ENCODE measurements at regions not wholly inside any gene's neighbourhood (a gene's known extent, or its start where the extent isn't known, plus 50 kb on each side); places are given as distances from the start of the nearest gene placed in this dataset.

- no peak overlapping the region for H3K4me3 ChIP-seq (ENCODE audit: low read depth, low read length)
- H3K27me3 ChIP-seq (replicated peaks; ENCODE audit: control insufficient read depth, insufficient read depth, low read length): no peaks in the 10 kb centered on the region
- H3K27me3 Mint-ChIP-seq (ENCODE audit: insufficient read depth, unreplicated experiment): peaks cover 12% of the 10 kb centered on the region
- intact Hi-C loops (cut with micrococcal nuclease; ENCODE audit: unreplicated experiment): no loop called here
- no peak overlapping the region for H3K27ac Mint-ChIP-seq (ENCODE audit: unreplicated experiment)
- ChIA-PET POLR2A (no interaction called here), CTCF (no interaction called here)
- no peaks in the 10 kb centered on the region for H3K9me3 Mint-ChIP-seq (ENCODE audit: unreplicated experiment)
- H3K4me3 Mint-ChIP-seq (ENCODE audit: unreplicated experiment): no peak overlapping the region
- no peaks in the 10 kb centered on the region for H3K36me3 ChIP-seq (ENCODE audit: control insufficient read depth, insufficient read depth, low read length)
- no peaks in the 10 kb centered on the region for H3K4me1 ChIP-seq
- DNase-seq: no peak
- no peaks in the 10 kb centered on the region for H3K9me3 ChIP-seq
- H3K4me1 Mint-ChIP-seq (ENCODE audit: low read depth, unreplicated experiment): peaks cover 5% of the 10 kb centered on the region
- no peaks in the 10 kb centered on the region for H3K36me3 Mint-ChIP-seq (ENCODE audit: insufficient read depth, unreplicated experiment)
- BruUV-seq (replicated peaks): no TSS peak
- no peak for TF ChIP-seq CTCF (IDR thresholded peaks at IDR 0.05; ENCODE audit: insufficient read depth in 1 of 2, low read depth in 1 of 2, low read length in 1 of 2, severe bottlenecking in 1 of 2, unreplicated experiment in 1 of 2)
Observed at GRCh38 chr2:176565641-176566323, 296.5 kb downstream of the MTX2 start.

DNA sequence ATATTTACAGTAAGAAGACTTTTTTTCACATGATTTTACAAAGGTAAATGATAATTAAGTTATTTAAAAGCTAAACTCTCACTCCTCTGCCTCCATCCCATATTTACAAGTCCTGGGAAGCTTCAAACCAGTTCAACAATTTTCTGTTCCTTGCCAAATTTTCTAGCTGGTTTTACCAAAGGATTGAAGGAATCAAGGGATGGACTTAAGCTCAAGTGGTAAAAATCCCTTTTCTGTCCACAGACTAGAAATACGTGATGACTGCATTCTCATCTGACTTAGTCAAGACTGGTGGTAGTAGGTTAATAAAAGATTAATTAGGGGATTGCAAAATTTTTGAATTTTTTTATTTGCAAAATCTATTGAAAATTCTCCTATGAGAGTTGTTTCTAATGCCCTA lies 297.3 kb downstream of the MTX2 start:
- H3K27me3 ChIP-seq (replicated peaks; ENCODE audit: control insufficient read depth, insufficient read depth, low read length): no peaks in the 10 kb centered on the region
- peaks cover 5% of the 10 kb centered on the region for H3K4me1 Mint-ChIP-seq (ENCODE audit: low read depth, unreplicated experiment)
- H3K27ac Mint-ChIP-seq (ENCODE audit: unreplicated experiment): no peak overlapping the region
- POLR2A ChIA-PET: no interaction called here
- no peaks in the 10 kb centered on the region for H3K9me3 ChIP-seq
- no peaks in the 10 kb centered on the region for H3K36me3 ChIP-seq (ENCODE audit: control insufficient read depth, insufficient read depth, low read length)
- intact Hi-C loops (cut with micrococcal nuclease; ENCODE audit: unreplicated experiment): no loop called here
- no peak overlapping the region for H3K4me3 Mint-ChIP-seq (ENCODE audit: unreplicated experiment)
- H3K4me1 ChIP-seq: no peaks in the 10 kb centered on the region
- no peaks in the 10 kb centered on the region for H3K36me3 Mint-ChIP-seq (ENCODE audit: insufficient read depth, unreplicated experiment)
- no peaks in the 10 kb centered on the region for H3K9me3 Mint-ChIP-seq (ENCODE audit: unreplicated experiment)
- no TSS peak for BruUV-seq (replicated peaks)
- peaks cover 12% of the 10 kb centered on the region for H3K27me3 Mint-ChIP-seq (ENCODE audit: insufficient read depth, unreplicated experiment)
- CTCF ChIA-PET: no interaction called here
- no peak for TF ChIP-seq CTCF (IDR thresholded peaks at IDR 0.05; ENCODE audit: insufficient read depth in 1 of 2, low read depth in 1 of 2, low read length in 1 of 2, severe bottlenecking in 1 of 2, unreplicated experiment in 1 of 2)
- no peak for DNase-seq
- H3K4me3 ChIP-seq (ENCODE audit: low read depth, low read length): no peak overlapping the region

GRCh38 chr2:176566961-176567360 lies 297.7 kb downstream of the MTX2 start:
- Histone ChIP-seq H3K27me3 (replicated peaks; ENCODE audit: control insufficient read depth, insufficient read depth, low read length) (no peaks in the 10 kb centered on the region), H3K4me1 (no peaks in the 10 kb centered on the region), H3K4me3 (ENCODE audit: low read depth, low read length) (no peak overlapping the region), H3K36me3 (ENCODE audit: control insufficient read depth, insufficient read depth, low read length) (no peaks in the 10 kb centered on the region), H3K9me3 (no peaks in the 10 kb centered on the region)
- Mint-ChIP-seq H3K4me3 (ENCODE audit: unreplicated experiment) (no peak overlapping the region), H3K27ac (ENCODE audit: unreplicated experiment) (no peak overlapping the region), H3K9me3 (ENCODE audit: unreplicated experiment) (no peaks in the 10 kb centered on the region), H3K27me3 (ENCODE audit: insufficient read depth, unreplicated experiment) (peaks cover 12% of the 10 kb centered on the region), H3K36me3 (ENCODE audit: insufficient read depth, unreplicated experiment) (no peaks in the 10 kb centered on the region), H3K4me1 (ENCODE audit: low read depth, unreplicated experiment) (peaks cover 5% of the 10 kb centered on the region)
- no TSS peak for BruUV-seq (replicated peaks)
- DNase-seq: no peak
- no peak for TF ChIP-seq CTCF (IDR thresholded peaks at IDR 0.05; ENCODE audit: insufficient read depth in 1 of 2, low read depth in 1 of 2, low read length in 1 of 2, severe bottlenecking in 1 of 2, unreplicated experiment in 1 of 2)
- CTCF ChIA-PET: no interaction called here
- intact Hi-C loops (cut with micrococcal nuclease; ENCODE audit: unreplicated experiment): no loop called here
- POLR2A ChIA-PET: no interaction called here

Measured in Caco-2 (cell line).